DND-41 (cell line): ENCODE measurements at regions not wholly inside any gene's neighbourhood (a gene's known extent, or its start where the extent isn't known, plus 50 kb on each side); places are given as distances from the start of the nearest gene placed in this dataset.

Source experiments
- CTCF ChIP-seq: IDR thresholded peaks from 2 replicates; pipeline ENCODE4 v1.5.1; 2012; ENCODE audit warnings: borderline replicate concordance, low read length, moderate library complexity, mild to moderate bottlenecking; ENCODE audit not compliant: poor library complexity, severe bottlenecking; ENCODE audit errors: extremely low read depth
- EZH2 ChIP-seq: IDR thresholded peaks from 3 replicates; pipeline ENCODE4 v1.6.1; 2012; ENCODE audit warnings: borderline replicate concordance, low read depth, mild to moderate bottlenecking, moderate library complexity, low read length, inconsistent platforms; ENCODE audit not compliant: severe bottlenecking

- TF ChIP-seq CTCF (no peak), EZH2 (no peak)
Measured at GRCh38 chr10:109790647-109791046, 132.7 kb downstream of the XPNPEP1 start.
